HUES64 (cell line): ENCODE measurements at regions not wholly inside any gene's neighbourhood (a gene's known extent, or its start where the extent isn't known, plus 50 kb on each side); places are given as distances from the start of the nearest gene placed in this dataset.

Experiments
- H3K27ac ChIP-seq: 2 replicates; pipeline ENCODE4 v1.7.0; 2013; ENCODE audit warnings: low read depth, low read length, inconsistent platforms
- H3K27me3 ChIP-seq: 2 replicates; pipeline ENCODE4 v1.6.1; 2013; ENCODE audit warnings: mild to moderate bottlenecking, low read length; ENCODE audit not compliant: insufficient read depth
- H3K36me3 ChIP-seq: 2 replicates; pipeline ENCODE4 v1.6.1; 2013; ENCODE audit warnings: mild to moderate bottlenecking, low read length; ENCODE audit not compliant: insufficient read depth
- H3K4me1 ChIP-seq: 2 replicates; pipeline ENCODE4 v1.6.1; 2013; ENCODE audit warnings: mild to moderate bottlenecking, low read length, moderate library complexity; ENCODE audit not compliant: insufficient read depth
- H3K4me3 ChIP-seq: 2 replicates; pipeline ENCODE4 v1.5.1; 2013; ENCODE audit warnings: mild to moderate bottlenecking, low read length, moderate library complexity
- H3K9ac ChIP-seq: 2 replicates; pipeline ENCODE4 v1.6.1; 2013; ENCODE audit warnings: mild to moderate bottlenecking, low read depth, low read length
- H3K9me3 ChIP-seq: 2 replicates; pipeline ENCODE4 v1.6.1; 2013; ENCODE audit warnings: low read depth, low read length; ENCODE audit not compliant: insufficient read depth
- WGBS: fragments of 150-250, 120-280 bp; methylation state at CpG from one replicate; pipeline ENCODE4 v1.1.7; 2013; ENCODE audit warnings: missing lambda C conversion rate; 5-methylcytosine and 5-hydroxymethylcytosine counted together

DNA sequence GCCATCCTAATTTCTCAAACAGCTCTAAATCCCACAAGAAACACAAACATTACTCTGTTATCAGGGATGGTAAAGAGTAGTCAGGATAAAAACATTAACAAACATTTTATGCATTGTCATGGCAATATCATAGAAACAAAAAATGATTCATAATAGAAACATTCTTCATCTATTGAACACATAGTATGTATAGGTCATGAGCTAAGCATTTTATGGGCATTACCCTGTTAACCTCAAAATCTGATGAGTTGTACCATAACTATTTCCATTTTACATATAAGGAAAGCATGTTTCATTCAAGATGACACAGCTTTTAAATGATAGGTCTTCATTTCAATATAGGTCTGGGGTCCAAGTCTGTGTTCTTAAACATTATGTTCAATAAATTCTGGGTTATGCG is 344.9 kb downstream of the RND3 start:
- Histone ChIP-seq H3K36me3 (no peaks in the 10 kb centered on the region), H3K9ac (no peak overlapping the region), H3K4me3 (no peak overlapping the region), H3K27ac (no peak overlapping the region), H3K27me3 (no peaks in the 10 kb centered on the region), H3K9me3 (peaks cover 16% of the 10 kb centered on the region), H3K4me1 (no peaks in the 10 kb centered on the region)
- WGBS, result no CpG with 5 or more reads among the region's 1 CpG

- no peak overlapping the region for H3K4me3 ChIP-seq
- no peak overlapping the region for H3K9ac ChIP-seq
- WGBS, result 75% methylated on average over 4 of the region's 4 CpGs
- H3K27me3 ChIP-seq, result no peaks in the 10 kb centered on the region
- peaks cover 5% of the 10 kb centered on the region; the same call in 1 of the 2 replicates for H3K9me3 ChIP-seq
- H3K27ac ChIP-seq, result no peak overlapping the region
- no peaks in the 10 kb centered on the region for H3K36me3 ChIP-seq
- no peaks in the 10 kb centered on the region for H3K4me1 ChIP-seq
Observed at GRCh38 chr2:150141226-150142001, 346.1 kb downstream of the RND3 start.

DNA sequence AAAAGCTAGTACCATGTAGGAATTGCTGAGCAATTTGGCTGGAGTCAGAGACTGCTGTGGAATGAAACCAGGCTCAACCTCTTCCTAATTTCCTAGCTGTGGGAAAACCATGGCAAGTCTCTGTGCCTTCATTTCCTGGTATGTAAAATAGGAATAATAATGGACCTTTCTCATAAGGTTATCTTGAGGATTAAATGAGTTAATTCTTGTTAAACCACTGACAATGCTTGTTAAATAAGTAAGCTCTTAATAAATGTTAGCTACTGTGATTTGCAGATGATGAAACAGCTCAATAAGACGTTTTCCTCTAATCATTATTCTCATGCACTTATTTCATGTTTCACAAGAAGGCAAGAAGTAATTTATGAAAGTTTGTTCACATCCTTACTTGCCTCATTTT is 346.7 kb downstream of the RND3 start:
- no peaks in the 10 kb centered on the region for H3K36me3 ChIP-seq
- H3K27me3 ChIP-seq, result no peaks in the 10 kb centered on the region
- 100% methylated on average over 1 of the region's 1 CpG for WGBS
- no peak overlapping the region for H3K9ac ChIP-seq
- H3K4me1 ChIP-seq, result no peaks in the 10 kb centered on the region
- H3K4me3 ChIP-seq, result no peak overlapping the region
- H3K9me3 ChIP-seq, result no peaks in the 10 kb centered on the region
- no peak overlapping the region for H3K27ac ChIP-seq

GRCh38 chr2:150138587-150138986 is 348.9 kb downstream of the RND3 start:
- peaks cover 8% of the 10 kb centered on the region; the same call in 1 of the 2 replicates for H3K4me1 ChIP-seq
- no peak overlapping the region for H3K9ac ChIP-seq
- H3K4me3 ChIP-seq, result no peak overlapping the region
- H3K9me3 ChIP-seq, result no peaks in the 10 kb centered on the region
- no peaks in the 10 kb centered on the region for H3K27me3 ChIP-seq
- no peaks in the 10 kb centered on the region for H3K36me3 ChIP-seq
- WGBS, result 94% methylated on average over 4 of the region's 4 CpGs
- H3K27ac ChIP-seq, result no peak overlapping the region

- Histone ChIP-seq H3K27ac (no peak overlapping the region), H3K4me3 (no peak overlapping the region), H3K4me1 (peaks cover 11% of the 10 kb centered on the region; the same call in 1 of the 2 replicates), H3K9ac (no peak overlapping the region), H3K36me3 (no peaks in the 10 kb centered on the region), H3K9me3 (no peaks in the 10 kb centered on the region), H3K27me3 (no peaks in the 10 kb centered on the region)
- WGBS, result 97% methylated on average over 5 of the region's 5 CpGs
Observed at GRCh38 chr2:150137338-150138069, 350.0 kb downstream of the RND3 start.

- Histone ChIP-seq H3K36me3 (no peaks in the 10 kb centered on the region), H3K4me1 (peaks cover 11% of the 10 kb centered on the region; the same call in 1 of the 2 replicates), H3K27me3 (no peaks in the 10 kb centered on the region), H3K9ac (no peak overlapping the region), H3K9me3 (no peaks in the 10 kb centered on the region), H3K27ac (no peak overlapping the region), H3K4me3 (no peak overlapping the region)
- 95% methylated on average over 6 of the region's 7 CpGs for WGBS
Observed at GRCh38 chr2:150136893-150137292, 350.6 kb downstream of the RND3 start.

DNA sequence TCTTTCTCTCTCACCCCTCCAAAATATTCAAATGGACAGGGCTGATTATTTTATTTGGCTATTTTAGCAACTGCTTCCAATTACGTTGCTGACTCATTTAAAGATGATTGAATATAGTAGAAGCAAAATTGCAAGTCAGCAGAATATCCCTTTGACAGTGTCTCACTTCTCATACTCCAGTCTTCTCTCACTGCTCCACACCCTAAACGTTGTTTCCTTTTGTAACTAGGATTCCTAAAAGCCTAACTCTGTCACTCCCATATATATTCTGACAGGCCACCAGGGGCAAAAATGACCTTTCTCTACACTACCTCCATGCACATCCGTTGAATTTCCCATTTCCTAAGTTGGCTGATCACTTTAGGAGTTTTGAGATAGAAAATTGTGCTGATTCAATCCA is 351.1 kb downstream of the RND3 start:
- H3K27ac ChIP-seq, result no peak overlapping the region
- 86% methylated on average over 3 of the region's 3 CpGs for WGBS
- H3K27me3 ChIP-seq, result no peaks in the 10 kb centered on the region
- no peak overlapping the region for H3K9ac ChIP-seq
- peaks cover 11% of the 10 kb centered on the region; the same call in 1 of the 2 replicates for H3K4me1 ChIP-seq
- no peak overlapping the region for H3K4me3 ChIP-seq
- no peaks in the 10 kb centered on the region for H3K36me3 ChIP-seq
- H3K9me3 ChIP-seq, result no peaks in the 10 kb centered on the region

DNA sequence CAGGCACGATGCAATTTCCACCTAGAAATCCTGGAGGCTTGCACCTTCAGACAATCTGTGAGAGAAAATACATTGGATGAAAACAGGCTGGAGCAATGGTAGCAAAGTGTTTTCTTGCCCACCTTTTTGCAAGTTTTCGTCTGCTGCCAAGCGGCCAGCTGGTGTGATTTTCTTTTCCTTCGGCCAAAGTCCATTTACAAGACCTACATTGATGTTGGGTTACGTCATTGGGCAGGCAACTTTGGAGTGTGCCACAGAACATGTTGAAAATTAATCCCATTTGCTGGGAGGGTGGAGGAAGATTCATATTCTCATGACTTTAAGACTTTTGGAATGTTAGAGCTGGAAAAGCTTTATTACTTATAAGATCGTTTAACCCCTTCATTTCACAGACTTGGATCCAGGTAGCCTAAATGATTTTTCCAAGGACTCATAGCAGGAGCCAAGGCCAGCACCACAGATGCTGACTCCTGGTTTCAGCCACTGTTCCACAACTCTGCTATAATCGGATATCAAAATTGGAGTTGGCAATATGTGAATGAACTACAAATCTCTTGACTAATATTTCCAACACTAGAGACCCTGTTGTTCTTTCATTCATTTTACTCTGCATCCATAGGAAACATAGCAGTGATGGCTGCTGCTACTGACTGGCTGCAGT is 352.1 kb downstream of the RND3 start:
- no peaks in the 10 kb centered on the region for H3K36me3 ChIP-seq
- H3K4me3 ChIP-seq, result no peak overlapping the region
- peaks cover 11% of the 10 kb centered on the region; the same call in 1 of the 2 replicates for H3K4me1 ChIP-seq
- H3K9ac ChIP-seq, result no peak overlapping the region
- no peak overlapping the region for H3K27ac ChIP-seq
- no peaks in the 10 kb centered on the region for H3K27me3 ChIP-seq
- WGBS, result 99% methylated on average over 7 of the region's 7 CpGs
- H3K9me3 ChIP-seq, result no peaks in the 10 kb centered on the region

DNA sequence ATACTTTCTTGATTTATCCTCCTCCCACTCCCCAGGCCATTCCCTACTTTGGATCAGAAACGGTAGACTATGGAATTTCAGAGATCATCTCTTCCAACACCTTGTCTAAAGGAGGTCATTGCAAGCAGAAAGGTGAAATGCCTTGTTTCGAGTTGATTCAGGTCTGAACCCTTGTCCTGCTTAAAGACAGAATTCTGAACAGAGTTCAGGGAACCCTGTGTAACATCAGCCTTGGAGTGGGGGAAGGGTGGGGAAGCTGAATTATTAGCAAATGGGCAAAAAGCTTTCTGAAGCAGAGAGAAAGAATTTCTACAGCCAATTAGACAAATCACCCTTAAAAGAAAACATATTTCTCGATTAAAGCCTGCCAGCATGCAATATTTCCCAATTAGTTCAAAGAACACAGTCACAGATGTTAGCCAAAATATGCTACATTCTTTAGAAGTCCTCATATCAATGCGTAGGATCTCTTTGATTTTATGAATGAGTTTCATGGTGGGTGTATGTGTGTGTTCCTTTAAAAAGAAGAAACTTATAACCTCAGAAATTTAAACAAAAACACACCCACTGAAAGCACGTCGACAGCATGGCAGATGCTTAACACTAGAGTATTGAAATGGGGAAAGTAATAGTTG is 353.1 kb downstream of the RND3 start:
- H3K4me1 ChIP-seq, result peaks cover 11% of the 10 kb centered on the region; the same call in 1 of the 2 replicates
- H3K9me3 ChIP-seq, result no peaks in the 10 kb centered on the region
- 86% methylated on average over 3 of the region's 6 CpGs for WGBS
- H3K27ac ChIP-seq, result no peak overlapping the region
- H3K4me3 ChIP-seq, result no peak overlapping the region
- no peak overlapping the region; the same call in 1 of the 2 replicates for H3K9ac ChIP-seq
- no peaks in the 10 kb centered on the region for H3K27me3 ChIP-seq
- H3K36me3 ChIP-seq, result no peaks in the 10 kb centered on the region

- Histone ChIP-seq H3K27me3 (no peaks in the 10 kb centered on the region), H3K4me3 (no peak overlapping the region), H3K9ac (no peak overlapping the region), H3K36me3 (no peaks in the 10 kb centered on the region), H3K4me1 (peaks cover 11% of the 10 kb centered on the region; the same call in 1 of the 2 replicates), H3K27ac (0 out of 2 replicates have a peak overlapping the region, but pooled peaks have one; percentile 1), H3K9me3 (no peaks in the 10 kb centered on the region)
- 89% methylated on average over 4 of the region's 5 CpGs for WGBS
Observed at GRCh38 chr2:150133623-150134022, 353.8 kb downstream of the RND3 start.
